Skeletal muscle satellite cell (primary cell): ENCODE measurements at regions not wholly inside any gene's neighbourhood (a gene's known extent, or its start where the extent isn't known, plus 50 kb on each side); places are given as distances from the start of the nearest gene placed in this dataset.

Experiments used
- H3K27me3 ChIP-seq: 2 replicates; pipeline ENCODE4 v1.7.0; 2013; ENCODE audit warnings: low read length; ENCODE audit not compliant: control insufficient read depth, insufficient read depth
- H3K36me3 ChIP-seq: 2 replicates; pipeline ENCODE4 v1.7.0; 2013; ENCODE audit warnings: mild to moderate bottlenecking, control low read depth, low read length; ENCODE audit not compliant: insufficient read depth
- H3K4me1 ChIP-seq: 2 replicates; pipeline ENCODE4 v1.7.0; 2013; ENCODE audit warnings: low read length; ENCODE audit not compliant: control insufficient read depth, insufficient read depth
- H3K4me2 ChIP-seq: 2 replicates; pipeline ENCODE4 v1.7.0; 2013; ENCODE audit warnings: mild to moderate bottlenecking, low read length
- H3K4me3 ChIP-seq: 2 replicates; pipeline ENCODE4 v1.7.0; 2013; ENCODE audit warnings: low read length
- H3K9ac ChIP-seq: 2 replicates; pipeline ENCODE4 v1.7.0; 2013; ENCODE audit warnings: mild to moderate bottlenecking, low read depth, low read length, moderate library complexity
- H3K9me3 ChIP-seq: replicated peaks from 2 replicates; pipeline ENCODE4 v1.7.0; 2013; ENCODE audit warnings: mild to moderate bottlenecking, control low read depth, low read length

DNA sequence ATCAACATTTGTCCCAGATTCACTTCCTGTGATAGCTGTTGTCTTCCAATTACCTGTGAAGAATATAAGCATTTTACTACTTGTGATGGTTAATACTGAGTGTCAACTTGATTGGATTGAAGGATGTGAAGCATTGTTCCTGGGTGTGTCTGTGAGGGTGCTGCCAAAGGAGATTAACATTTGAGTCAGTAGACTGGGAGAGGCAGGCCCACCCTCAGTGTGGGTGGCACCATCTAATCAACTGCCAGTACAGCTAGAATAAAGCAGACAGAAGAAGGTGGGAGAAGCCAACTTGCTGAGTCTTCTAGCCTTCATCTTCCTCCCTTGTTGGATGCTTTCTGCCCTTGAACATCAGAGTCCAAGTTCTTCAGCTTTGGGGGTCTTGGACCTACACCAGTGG, 660.4 kb upstream of the GOT2 start:
- Histone ChIP-seq H3K4me3 (no peak overlapping the region), H3K4me2 (no peak overlapping the region), H3K9me3 (no peaks in the 10 kb centered on the region)

DNA sequence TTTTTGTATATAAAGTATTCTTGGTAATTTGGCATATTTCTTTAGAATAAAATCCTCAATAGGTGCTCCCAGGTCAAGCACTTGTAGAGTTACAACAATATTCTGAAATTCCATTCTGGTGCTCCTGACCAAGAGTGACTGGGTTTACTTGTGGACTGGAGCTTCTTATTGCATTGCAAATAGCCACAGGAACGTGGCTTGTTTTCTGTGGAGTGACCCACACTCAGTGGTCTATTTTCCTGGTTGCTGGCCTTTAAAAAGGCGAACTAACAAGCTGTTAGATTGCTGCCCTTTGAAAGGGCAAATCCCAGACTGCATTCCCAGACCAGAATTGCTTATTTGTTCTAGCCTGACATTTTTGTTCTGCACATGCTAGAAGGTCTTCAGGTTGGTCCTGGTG, 658.8 kb upstream of the GOT2 start:
- no peak overlapping the region for H3K4me2 ChIP-seq
- no peak overlapping the region for H3K9ac ChIP-seq
- no peaks in the 10 kb centered on the region for H3K9me3 ChIP-seq
- H3K36me3 ChIP-seq: no peaks in the 10 kb centered on the region
- no peak overlapping the region for H3K4me3 ChIP-seq
- no peaks in the 10 kb centered on the region for H3K4me1 ChIP-seq
- no peaks in the 10 kb centered on the region for H3K27me3 ChIP-seq

More for the DNA sequence above, 660.4 kb upstream of the GOT2 start:
- no peaks in the 10 kb centered on the region for H3K27me3 ChIP-seq
- no peaks in the 10 kb centered on the region for H3K36me3 ChIP-seq
- no peak overlapping the region for H3K9ac ChIP-seq
- no peaks in the 10 kb centered on the region for H3K4me1 ChIP-seq

DNA sequence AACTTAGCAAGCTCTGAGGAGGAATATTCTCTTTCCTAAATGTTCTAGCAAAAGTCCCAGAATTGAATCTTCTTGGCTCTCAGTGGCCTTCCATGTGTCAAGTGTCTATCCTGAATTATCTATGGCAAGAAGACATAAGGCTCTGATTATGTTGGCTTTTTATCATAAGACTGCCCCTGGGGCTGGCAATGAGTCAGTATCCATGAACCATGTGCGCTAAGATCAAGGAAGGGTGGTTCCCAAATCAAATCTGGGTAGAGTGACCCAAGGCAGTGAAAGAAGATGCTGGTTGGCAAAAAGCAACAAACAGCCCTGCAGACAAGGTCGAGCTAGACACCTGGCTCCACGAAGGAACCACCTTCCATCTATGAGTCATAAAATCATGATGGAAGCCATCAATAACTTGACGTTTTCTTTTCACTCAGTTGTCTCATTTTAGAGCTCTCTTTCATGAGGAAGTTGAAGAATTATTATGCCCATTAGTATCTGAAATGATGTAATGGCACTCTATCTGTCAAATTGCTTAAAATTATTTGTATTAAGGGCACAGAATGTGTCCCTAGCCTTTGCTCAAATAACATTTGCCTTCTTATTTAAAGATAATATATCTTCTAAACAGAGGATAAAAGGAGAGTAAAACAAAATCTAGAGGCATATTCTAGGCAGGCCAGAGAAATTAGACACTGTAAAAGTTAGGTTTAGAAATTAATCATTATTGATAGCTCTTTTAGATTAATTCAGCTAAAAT, 657.7 kb upstream of the GOT2 start:
- no peak overlapping the region for H3K4me2 ChIP-seq
- no peak overlapping the region for H3K4me3 ChIP-seq

DNA sequence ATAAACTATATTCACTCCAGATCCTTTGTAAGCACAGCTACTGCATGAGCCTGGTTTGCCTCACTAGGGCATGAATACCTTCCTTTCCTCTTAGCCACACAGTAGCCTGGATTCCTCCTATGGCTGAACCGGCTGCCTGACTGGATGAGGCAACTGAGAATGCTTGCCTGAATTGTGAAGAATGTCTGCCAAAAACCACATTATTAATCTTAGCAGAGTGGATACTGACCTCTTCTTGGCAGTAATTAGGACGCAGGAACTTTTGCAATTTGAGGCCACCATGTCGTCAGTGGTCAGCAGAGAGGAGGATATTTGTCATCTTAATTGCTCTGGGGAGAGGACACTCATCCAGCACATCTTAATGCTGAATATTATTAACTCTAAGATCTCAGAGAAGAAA, 651.8 kb upstream of the GOT2 start:
- no peaks in the 10 kb centered on the region for H3K9me3 ChIP-seq
- H3K4me3 ChIP-seq: no peak overlapping the region
- no peak overlapping the region for H3K4me2 ChIP-seq
- no peak overlapping the region for H3K9ac ChIP-seq
- H3K4me1 ChIP-seq: peaks cover 6% of the 10 kb centered on the region
- no peaks in the 10 kb centered on the region for H3K36me3 ChIP-seq
- H3K27me3 ChIP-seq: no peaks in the 10 kb centered on the region

More for the DNA sequence above, 657.7 kb upstream of the GOT2 start:
- Histone ChIP-seq H3K36me3 (no peaks in the 10 kb centered on the region), H3K9ac (no peak overlapping the region), H3K27me3 (no peaks in the 10 kb centered on the region), H3K4me1 (no peaks in the 10 kb centered on the region), H3K9me3 (no peaks in the 10 kb centered on the region)

DNA sequence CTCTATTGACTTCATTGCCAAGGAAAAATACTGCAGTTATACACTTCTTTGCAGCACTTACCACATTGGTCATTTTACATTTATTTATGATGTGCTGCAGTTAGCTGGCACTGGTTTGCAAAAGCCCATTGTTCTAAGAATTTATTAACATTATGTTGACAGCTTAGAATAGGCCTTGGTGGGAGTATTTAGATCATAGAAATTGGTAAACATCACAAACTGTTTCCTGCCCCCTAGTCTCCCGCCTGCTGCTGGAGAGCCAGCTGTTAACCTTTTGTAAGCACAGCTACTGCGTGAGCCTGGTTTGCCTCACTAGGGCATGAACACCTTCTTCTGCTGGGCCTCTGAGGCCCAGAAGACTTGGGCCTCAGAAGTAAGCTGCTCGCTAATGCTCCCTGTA, 651.4 kb upstream of the GOT2 start:
- Histone ChIP-seq H3K27me3 (no peaks in the 10 kb centered on the region), H3K4me3 (no peak overlapping the region), H3K9me3 (no peaks in the 10 kb centered on the region), H3K4me1 (peaks cover 6% of the 10 kb centered on the region), H3K4me2 (no peak overlapping the region), H3K36me3 (no peaks in the 10 kb centered on the region), H3K9ac (no peak overlapping the region)

DNA sequence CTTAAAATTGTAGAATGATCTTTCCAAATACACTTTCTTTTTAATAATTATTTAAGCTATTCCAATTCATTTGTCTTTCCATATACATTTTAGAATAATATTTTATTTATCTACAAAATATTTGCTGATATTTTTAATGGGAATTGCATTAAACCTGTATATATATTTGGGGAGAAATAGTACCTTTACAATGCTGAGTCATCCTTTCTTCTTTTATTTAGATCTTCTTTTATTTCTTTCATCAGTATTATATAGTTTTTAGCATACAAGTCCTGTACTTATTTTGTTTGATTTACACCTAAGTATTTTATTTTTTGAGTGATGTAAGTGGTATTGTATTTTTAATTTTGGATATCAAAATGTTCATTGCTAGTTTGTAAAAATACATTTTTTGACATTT, 639.5 kb upstream of the GOT2 start:
- Histone ChIP-seq H3K4me2 (no peak overlapping the region), H3K4me3 (no peak overlapping the region), H3K27me3 (no peaks in the 10 kb centered on the region), H3K9me3 (no peaks in the 10 kb centered on the region), H3K9ac (no peak overlapping the region), H3K4me1 (no peaks in the 10 kb centered on the region), H3K36me3 (no peaks in the 10 kb centered on the region)

DNA sequence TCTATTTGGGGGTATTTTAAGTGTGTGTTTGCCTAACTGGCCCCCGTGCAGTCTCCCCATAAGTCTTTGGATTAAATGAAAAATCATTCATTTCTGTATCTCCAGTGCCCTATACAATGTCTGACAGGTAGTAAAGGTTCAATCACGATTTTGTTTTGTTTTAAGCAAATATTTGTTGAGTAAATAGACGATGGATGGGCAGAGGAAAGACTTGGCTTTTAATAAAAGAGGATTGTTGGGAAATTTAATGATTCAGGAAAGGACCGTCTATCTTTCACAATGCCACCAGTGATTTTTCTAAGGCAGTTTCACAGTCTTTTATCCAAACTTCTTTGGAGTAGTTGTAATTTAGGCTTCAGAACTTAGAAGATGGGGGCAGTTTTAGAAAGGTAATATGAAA, 636.6 kb upstream of the GOT2 start:
- H3K9ac ChIP-seq: no peak overlapping the region
- no peaks in the 10 kb centered on the region for H3K27me3 ChIP-seq
- H3K4me2 ChIP-seq: no peak overlapping the region
- H3K36me3 ChIP-seq: no peaks in the 10 kb centered on the region
- no peaks in the 10 kb centered on the region for H3K9me3 ChIP-seq
- H3K4me1 ChIP-seq: no peaks in the 10 kb centered on the region
- H3K4me3 ChIP-seq: no peak overlapping the region

DNA sequence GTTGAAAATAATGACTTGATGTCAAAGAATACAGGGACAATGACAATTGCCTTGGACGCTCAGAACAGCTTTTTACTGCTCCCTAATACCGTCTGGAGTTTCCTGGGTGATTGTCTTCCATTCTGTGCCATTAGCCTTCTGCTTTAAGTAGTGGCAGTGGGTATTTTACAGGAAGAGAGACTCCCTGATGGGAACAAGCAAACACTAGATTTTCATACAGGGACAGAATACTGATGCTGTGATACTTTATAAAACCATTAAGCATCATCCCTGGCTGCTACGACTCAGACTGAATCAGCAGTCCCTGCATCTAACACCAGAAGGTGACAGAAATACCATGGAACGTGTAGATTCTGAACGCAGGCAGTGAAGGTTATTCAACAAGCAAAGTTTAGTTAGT, 635.4 kb upstream of the GOT2 start:
- no peaks in the 10 kb centered on the region for H3K9me3 ChIP-seq
- H3K4me2 ChIP-seq: no peak overlapping the region
- no peak overlapping the region for H3K4me3 ChIP-seq
- no peaks in the 10 kb centered on the region for H3K4me1 ChIP-seq
- H3K36me3 ChIP-seq: no peaks in the 10 kb centered on the region
- no peaks in the 10 kb centered on the region for H3K27me3 ChIP-seq
- no peak overlapping the region for H3K9ac ChIP-seq

DNA sequence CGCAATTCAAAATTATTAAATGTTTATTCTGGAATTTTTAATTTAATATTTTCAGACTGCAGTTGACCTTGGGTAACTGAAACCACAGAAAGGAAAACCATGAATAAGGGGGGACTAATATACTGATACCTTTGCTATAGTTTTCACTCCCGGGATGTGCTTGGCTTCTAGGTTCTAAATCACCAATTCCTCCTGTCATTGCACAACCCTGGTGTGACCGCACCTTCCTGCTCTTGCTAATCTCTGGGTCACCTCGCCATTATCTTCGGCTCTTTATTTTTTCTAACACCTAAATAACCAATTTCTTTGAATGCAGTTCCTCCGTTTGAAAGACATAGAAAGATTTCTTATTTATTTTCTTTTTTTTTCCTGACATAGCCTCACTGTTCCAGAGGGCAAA, 634.5 kb upstream of the GOT2 start:
- no peaks in the 10 kb centered on the region for H3K4me1 ChIP-seq
- H3K36me3 ChIP-seq: no peaks in the 10 kb centered on the region
- H3K27me3 ChIP-seq: no peaks in the 10 kb centered on the region
- no peaks in the 10 kb centered on the region for H3K9me3 ChIP-seq
- no peak overlapping the region for H3K4me3 ChIP-seq
- H3K4me2 ChIP-seq: no peak overlapping the region
- H3K9ac ChIP-seq: no peak overlapping the region

DNA sequence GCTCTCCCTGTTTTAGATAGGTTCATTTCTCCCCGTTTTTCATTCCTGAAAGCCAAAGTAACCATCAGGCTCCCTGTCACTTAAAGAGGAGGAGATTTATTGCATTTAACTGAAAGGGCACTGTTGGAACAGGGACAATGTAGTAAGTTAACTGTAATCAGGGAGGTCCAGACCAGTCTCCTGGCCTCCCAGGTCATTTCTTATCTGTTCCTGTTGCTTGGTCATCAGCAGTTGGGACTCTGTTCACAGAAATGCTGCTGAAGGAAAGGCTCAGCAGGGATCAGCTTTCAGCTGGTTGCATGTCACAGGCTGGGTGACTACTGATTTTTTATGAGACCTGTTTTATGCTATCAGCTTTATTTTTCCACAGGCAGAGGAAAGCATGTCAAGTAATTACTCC, 622.6 kb upstream of the GOT2 start:
- no peak overlapping the region for H3K4me3 ChIP-seq
- H3K9ac ChIP-seq: no peak overlapping the region
- H3K4me2 ChIP-seq: no peak overlapping the region
- H3K27me3 ChIP-seq: no peaks in the 10 kb centered on the region
- H3K4me1 ChIP-seq: no peaks in the 10 kb centered on the region
- no peaks in the 10 kb centered on the region for H3K36me3 ChIP-seq
- no peaks in the 10 kb centered on the region for H3K9me3 ChIP-seq

DNA sequence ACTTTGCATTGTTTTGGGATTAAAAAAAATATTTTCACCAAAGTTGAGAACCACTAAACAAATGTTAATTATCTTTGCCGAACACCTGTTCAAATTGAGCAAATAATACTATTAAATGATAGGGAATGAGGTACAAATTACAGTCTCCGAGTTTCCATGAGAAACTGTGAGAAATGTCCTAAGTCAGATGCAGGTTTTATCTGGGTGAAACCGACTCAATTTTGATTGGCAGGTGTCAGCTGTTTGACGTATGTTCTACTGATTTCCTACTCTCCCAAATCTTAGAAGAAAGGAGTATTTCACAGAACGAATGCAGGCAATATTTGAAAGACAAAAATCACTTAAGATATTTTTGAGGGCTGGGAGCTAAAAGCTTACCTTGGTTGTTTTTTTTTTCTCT, 622.0 kb upstream of the GOT2 start:
- no peaks in the 10 kb centered on the region for H3K4me1 ChIP-seq
- H3K9ac ChIP-seq: no peak overlapping the region
- H3K9me3 ChIP-seq: no peaks in the 10 kb centered on the region
- H3K4me3 ChIP-seq: no peak overlapping the region
- H3K4me2 ChIP-seq: no peak overlapping the region
- no peaks in the 10 kb centered on the region for H3K36me3 ChIP-seq
- H3K27me3 ChIP-seq: no peaks in the 10 kb centered on the region

DNA sequence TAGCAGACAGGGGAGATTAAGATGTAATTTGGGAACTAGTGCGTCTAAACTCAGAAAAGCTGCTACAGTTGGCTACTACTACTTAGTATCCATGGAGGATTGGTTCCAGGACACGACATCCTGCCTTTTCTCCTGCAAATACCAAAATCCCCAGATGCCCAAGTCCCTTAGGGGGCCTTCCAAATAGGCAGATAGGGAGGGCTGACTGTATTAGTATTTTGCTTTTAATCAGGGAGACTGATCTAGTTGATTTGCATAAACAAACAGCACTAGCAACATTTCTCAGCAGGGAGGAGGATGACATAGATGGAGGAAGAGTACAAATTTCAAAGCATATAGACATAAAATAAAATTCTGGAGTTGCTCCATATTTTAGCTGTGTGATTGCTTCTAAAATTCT, 621.6 kb upstream of the GOT2 start:
- Histone ChIP-seq H3K27me3 (no peaks in the 10 kb centered on the region), H3K4me1 (no peaks in the 10 kb centered on the region), H3K36me3 (no peaks in the 10 kb centered on the region), H3K9ac (no peak overlapping the region), H3K4me3 (no peak overlapping the region), H3K9me3 (no peaks in the 10 kb centered on the region), H3K4me2 (no peak overlapping the region)
